IMR-90 (cell line): ENCODE measurements at regions not wholly inside any gene's neighbourhood (a gene's known extent, or its start where the extent isn't known, plus 50 kb on each side); places are given as distances from the start of the nearest gene placed in this dataset.

Source experiments
- ATAC-seq: fragments of 200-7000 bp; cut with Tn5 transposase; 2 replicates; pipeline ENCODE4 v1.9.1; 2020; ENCODE audit warnings: low read depth, mild to moderate bottlenecking, moderate library complexity
- BruUV-seq: library from RNA; stranded (reverse); fragments of 400-500 nt; replicated peaks from 2 replicates; lab custom pipeline; 2021; lab: Mats Ljungman, UMichigan
- CTCF ChIA-PET: fragments of 300-600 bp; formaldehyde crosslinking; extraction: SDS; loops from one replicate; lab custom pipeline; 2021; ENCODE audit warnings: antibody characterized with exemption; lab: Yijun Ruan, JAX
- POLR2A ChIA-PET: fragments of 300-600 bp; sonication (Branson Sonifier 250); formaldehyde crosslinking; loops from one replicate; lab custom pipeline; 2022; ENCODE audit warnings: antibody characterized with exemption; ENCODE audit not compliant: unreplicated experiment; lab: Charles Lee
- DNase-seq: peaks from one replicate; pipeline ENCODE4 v3.0.0; 2013
- H2AFZ ChIP-seq: replicated peaks from 2 replicates; pipeline ENCODE3; 2013; ENCODE audit warnings: low read length, mild to moderate bottlenecking; ENCODE audit not compliant: poor library complexity
- H2AK5ac ChIP-seq: 2 replicates; pipeline ENCODE4 v1.6.1; 2013; ENCODE audit warnings: low read depth, low read length, inconsistent platforms
- H2AK9ac ChIP-seq: replicated peaks from 2 replicates; pipeline ENCODE3; 2013; ENCODE audit warnings: mild to moderate bottlenecking, low read depth, low read length, moderate library complexity; ENCODE audit not compliant: poor library complexity
- H2BK120ac ChIP-seq: 2 replicates; pipeline ENCODE4 v1.6.1; 2013; ENCODE audit warnings: low read depth, low read length, inconsistent platforms
- H2BK15ac ChIP-seq: 3 replicates; pipeline ENCODE4 v1.6.1; 2013; ENCODE audit warnings: low read depth, low read length, inconsistent platforms
- H2BK20ac ChIP-seq: 2 replicates; pipeline ENCODE4 v1.6.1; 2013; ENCODE audit warnings: low read depth, mild to moderate bottlenecking, inconsistent platforms, low read length, moderate library complexity
- H2BK5ac ChIP-seq: 2 replicates; pipeline ENCODE4 v1.6.1; 2013; ENCODE audit warnings: mild to moderate bottlenecking, low read depth, low read length, inconsistent platforms; ENCODE audit not compliant: poor library complexity, severe bottlenecking
- H3K14ac ChIP-seq: replicated peaks from 2 replicates; pipeline ENCODE4 v1.6.1; 2013; ENCODE audit warnings: low read depth, low read length, inconsistent platforms
- H3K18ac ChIP-seq: 2 replicates; pipeline ENCODE4 v1.6.1; 2013; ENCODE audit warnings: low read depth, low read length, control low read depth
- H3K23ac ChIP-seq: 2 replicates; pipeline ENCODE4 v1.6.1; 2013; ENCODE audit warnings: low read depth, low read length, inconsistent platforms
- H3K27ac ChIP-seq: 2 replicates; pipeline ENCODE4 v1.5.1; 2013; ENCODE audit warnings: mild to moderate bottlenecking, control low read depth, low read length; ENCODE audit not compliant: insufficient read depth
- H3K27me3 ChIP-seq: 2 replicates; pipeline ENCODE4 v1.6.1; 2013; ENCODE audit warnings: low read length; ENCODE audit not compliant: control insufficient read depth, insufficient read depth
- H3K36me3 ChIP-seq: 2 replicates; pipeline ENCODE4 v1.6.1; 2013; ENCODE audit warnings: low read length, mixed read lengths; ENCODE audit not compliant: control insufficient read depth, insufficient read depth
- H3K4ac ChIP-seq: 2 replicates; pipeline ENCODE4 v1.6.1; 2013; ENCODE audit warnings: low read depth, low read length, inconsistent platforms
- H3K4me1 ChIP-seq: 2 replicates; pipeline ENCODE4 v1.6.1; 2013; ENCODE audit warnings: low read length, mixed read lengths; ENCODE audit not compliant: control insufficient read depth, insufficient read depth
- H3K4me2 ChIP-seq: 2 replicates; pipeline ENCODE4 v1.6.1; 2013; ENCODE audit warnings: low read depth, mild to moderate bottlenecking, control low read depth, low read length, moderate library complexity
- H3K4me3 ChIP-seq: 2 replicates; pipeline ENCODE4 v1.5.1; 2013; ENCODE audit warnings: low read depth, mild to moderate bottlenecking, control low read depth, low read length, moderate library complexity; ENCODE audit not compliant: insufficient read depth
- H3K56ac ChIP-seq: 2 replicates; pipeline ENCODE4 v1.6.1; 2013; ENCODE audit warnings: low read length, inconsistent platforms; ENCODE audit not compliant: insufficient read depth; ENCODE audit errors: extremely low read depth
- H3K79me1 ChIP-seq, 2 experiments: 2 replicates each; pipeline ENCODE4 v1.6.1; 2013; ENCODE audit warnings: low read length in 2 of 2, inconsistent platforms in 1 of 2, low read depth in 1 of 2
- H3K9ac ChIP-seq: 2 replicates; pipeline ENCODE4 v1.6.1; 2013; ENCODE audit warnings: low read depth, low read length, control low read depth
- H3K9me1 ChIP-seq: 2 replicates; pipeline ENCODE4 v1.6.1; 2013; ENCODE audit warnings: low read length, inconsistent platforms; ENCODE audit not compliant: insufficient read depth
- H3K9me3 ChIP-seq: 2 replicates; pipeline ENCODE4 v1.6.1; 2013; ENCODE audit warnings: low read length; ENCODE audit not compliant: control insufficient read depth, insufficient read depth
- H4K20me1 ChIP-seq: 2 replicates; pipeline ENCODE4 v1.6.1; 2013; ENCODE audit warnings: low read length, inconsistent platforms; ENCODE audit not compliant: insufficient read depth
- H4K5ac ChIP-seq: 2 replicates; pipeline ENCODE4 v1.6.1; 2013; ENCODE audit warnings: mild to moderate bottlenecking, low read depth, low read length, control low read depth
- H4K8ac ChIP-seq, 2 experiments: 2 replicates each; pipeline ENCODE4 v1.6.1; 2013; ENCODE audit warnings: low read depth in 2 of 2, low read length in 2 of 2, control low read depth in 1 of 2, inconsistent platforms in 1 of 2
- H4K91ac ChIP-seq: 2 replicates; pipeline ENCODE4 v1.6.1; 2013; ENCODE audit warnings: low read depth, low read length, inconsistent platforms; ENCODE audit not compliant: insufficient read depth
- MXI1 ChIP-seq: IDR thresholded peaks from 2 replicates; pipeline ENCODE4 v1.6.1; 2012; ENCODE audit warnings: low read depth, mild to moderate bottlenecking, low read length, moderate library complexity, borderline replicate concordance
- WGBS, 2 experiments: methylation state at CpG; one replicate each; pipeline versions ENCODE4 v1.1.5 to v1.1.7; 2013; ENCODE audit warnings: missing lambda C conversion rate in 2 of 2; ENCODE audit not compliant: insufficient read length in 1 of 2; ENCODE audit errors: extremely low coverage in 2 of 2; 5-methylcytosine and 5-hydroxymethylcytosine counted together
- dilution Hi-C: fragments of 300-500 bp; cut with HindIII; formaldehyde crosslinking; loops from one replicate; pipeline ENCODE4 v1.14.3; 2018; ENCODE audit warnings: low sequenced_read_pairs; ENCODE audit not compliant: unreplicated experiment
- in situ Hi-C: fragments of 300-500 bp; cut with MboI; formaldehyde crosslinking; loops from 3 replicates; pipeline ENCODE4 v1.14.3; 2019; ENCODE audit warnings: low sequenced_read_pairs, inconsistent platforms, mixed read lengths
- intact Hi-C: fragments of 100-400 bp; cut with micrococcal nuclease; formaldehyde crosslinking; loops from 2 replicates; pipeline ENCODE4 v1.10.0; 2022

DNA sequence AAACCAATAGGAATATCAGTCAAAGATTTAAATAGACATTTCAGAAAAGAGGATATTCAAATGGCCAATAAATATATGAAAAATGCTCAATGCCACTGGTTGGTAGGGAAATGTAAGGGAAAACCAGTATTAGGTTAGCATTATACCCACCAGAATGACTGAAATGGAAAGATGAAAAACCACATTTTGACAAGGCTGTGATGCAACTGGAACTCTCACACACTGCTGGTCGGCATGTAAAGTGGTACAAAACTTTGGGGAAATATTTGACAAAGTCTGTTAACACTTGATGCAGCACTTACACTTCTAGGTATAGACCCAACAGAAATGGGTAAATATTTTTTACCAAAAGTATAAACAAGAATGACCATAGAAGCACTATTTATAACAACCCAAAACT is 163.2 kb upstream of the C14orf180 start:
- Histone ChIP-seq H3K4me1 (no peaks in the 10 kb centered on the region), H3K9ac (no peak overlapping the region), H3K27me3 (no peaks in the 10 kb centered on the region), H2BK20ac (no peak overlapping the region), H4K20me1 (no peaks in the 10 kb centered on the region), H2AK9ac (no peak overlapping the region), H4K5ac (no peak overlapping the region), H3K4me3 (no peak overlapping the region), H3K79me1 (no peaks in the 10 kb centered on the region), H3K9me3 (no peaks in the 10 kb centered on the region; the same call in 1 of the 2 replicates), H2AFZ (no peak overlapping the region), H4K91ac (no peak overlapping the region), H3K27ac (no peak overlapping the region), H2BK5ac (no peak overlapping the region), H3K18ac (no peak overlapping the region), H3K9me1 (no peaks in the 10 kb centered on the region), H2BK15ac (no peak overlapping the region), H2BK120ac (no peak overlapping the region), H3K4me2 (no peak overlapping the region), H3K23ac (no peak overlapping the region), H2AK5ac (no peak overlapping the region), H3K36me3 (no peaks in the 10 kb centered on the region), H3K14ac (no peak overlapping the region), H4K8ac (no peak overlapping the region), H3K4ac (no peak overlapping the region), H3K56ac (no peak overlapping the region)
- no peak for TF ChIP-seq MXI1
- ATAC-seq (no peak), DNase-seq (no peak)
- CTCF ChIA-PET, result no interaction called here
- no CpG with 5 or more reads among the region's 1 CpG for WGBS, 2 experiments
- dilution Hi-C loops (no loop called here), intact Hi-C loops (no loop called here), in situ Hi-C loops (no loop called here)
- BruUV-seq, result no TSS peak
- POLR2A ChIA-PET, result no interaction called here
